Stimulated activated CD8-positive, alpha-beta memory T cell treated with anti-CD3 and anti-CD28 coated beads, Interleukin-12 subunit alpha, Interleukin-12 subunit beta, amount 100 ng/mL, for 1 hour (primary cell): ENCODE measurements at regions not wholly inside any gene's neighbourhood (a gene's known extent, or its start where the extent isn't known, plus 50 kb on each side); places are given as distances from the start of the nearest gene placed in this dataset.
"Not testable (repeated sequence)": the region's sequence is repeated elsewhere in the genome, so short reads cannot be mapped to it uniquely, and the experiment has no call there.

Experiments used
- DNase-seq: peaks from one replicate; pipeline ENCODE4 v3.0.0-alpha.2; 2020; ENCODE audit warnings: low read depth

DNA sequence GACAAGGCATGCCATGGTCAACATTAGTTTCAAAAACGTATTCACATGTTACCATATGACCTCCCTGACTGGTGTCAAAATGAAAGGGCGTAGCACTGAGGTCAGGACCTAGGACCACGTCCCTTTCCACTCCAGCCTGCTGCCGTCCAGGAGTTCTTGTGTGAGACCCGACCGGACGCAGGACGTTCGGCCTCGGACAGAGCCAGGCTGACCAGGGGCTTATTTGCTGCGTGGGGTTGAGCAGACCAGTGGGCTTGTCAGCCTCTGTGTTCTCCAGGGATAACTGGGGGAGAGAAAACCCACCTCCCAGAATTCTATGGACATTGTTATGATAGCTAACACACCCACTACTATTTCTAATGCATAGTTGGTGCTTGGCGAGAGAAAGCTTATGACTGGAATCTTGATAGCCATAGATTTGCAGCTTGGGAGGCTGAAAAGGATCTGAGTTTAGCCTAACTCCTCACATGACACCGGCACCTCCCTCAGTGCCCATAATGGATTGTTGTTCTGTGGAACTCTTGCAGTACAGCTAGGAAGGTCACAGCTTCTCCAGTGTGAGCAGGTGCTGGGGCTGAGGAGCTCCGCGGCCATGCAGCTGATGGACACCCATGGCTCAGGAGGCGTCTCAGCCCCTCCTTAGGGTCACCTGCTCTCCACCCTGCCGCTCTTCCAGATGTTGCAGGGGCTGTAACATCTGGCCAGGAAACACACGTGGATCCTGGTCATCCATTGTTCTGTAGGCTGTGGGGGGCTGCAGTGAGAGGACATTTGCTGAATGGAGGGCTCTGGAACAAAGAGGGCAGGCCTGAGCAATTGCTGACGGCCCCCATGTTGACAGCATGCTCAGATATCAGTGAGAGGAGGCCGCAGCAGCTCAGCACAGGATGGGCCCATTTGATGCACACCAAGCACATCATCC is 368.4 kb downstream of the IRX2 start:
- DNase-seq = no peak

- no peak for DNase-seq
Measured at GRCh38 chr5:2381861-2382260, 369.6 kb downstream of the IRX2 start.

DNA sequence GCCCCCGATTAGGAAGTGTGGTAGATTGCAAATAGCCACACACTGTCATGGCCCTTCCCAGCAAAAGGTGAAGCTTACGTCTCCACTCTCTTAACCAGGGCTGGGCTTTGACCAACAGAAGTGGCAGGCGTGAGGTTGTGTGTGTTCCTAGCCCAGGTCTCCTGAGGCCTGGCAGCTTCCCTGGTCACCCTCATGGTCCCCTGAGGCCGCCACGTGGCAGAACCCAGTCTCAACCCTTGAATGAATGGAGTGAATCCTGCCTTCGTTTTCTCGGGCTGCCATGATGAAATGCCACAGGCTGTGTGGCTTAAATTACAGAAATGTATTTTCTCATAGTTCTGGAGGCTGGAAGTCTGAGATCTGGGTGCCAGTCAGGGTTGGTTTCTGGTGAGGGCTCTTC is 370.4 kb downstream of the IRX2 start:
- no peak for DNase-seq

DNA sequence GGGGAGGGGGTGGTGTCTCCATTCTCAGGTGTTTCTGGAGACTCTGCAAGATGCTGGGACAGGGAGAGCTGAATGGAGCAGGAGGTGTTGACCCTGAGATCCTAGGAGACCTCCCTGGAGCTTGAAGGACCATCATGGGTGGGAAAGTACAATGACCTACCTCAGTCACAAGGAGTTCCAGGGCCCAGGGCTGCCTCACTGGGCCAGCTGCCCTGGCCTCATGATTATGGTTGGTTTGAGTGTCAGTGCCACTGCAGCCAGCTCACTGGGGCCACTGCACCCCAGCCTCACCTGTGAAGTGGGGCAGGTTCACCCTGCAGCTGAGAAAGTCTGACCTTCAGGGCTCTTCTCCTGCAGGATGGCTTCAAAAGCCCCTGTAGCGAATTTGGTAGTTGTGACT is 372.5 kb downstream of the IRX2 start:
- DNase-seq = no peak

GRCh38 chr5:2378108-2378507 is 373.4 kb downstream of the IRX2 start:
- DNase-seq = no peak

DNA sequence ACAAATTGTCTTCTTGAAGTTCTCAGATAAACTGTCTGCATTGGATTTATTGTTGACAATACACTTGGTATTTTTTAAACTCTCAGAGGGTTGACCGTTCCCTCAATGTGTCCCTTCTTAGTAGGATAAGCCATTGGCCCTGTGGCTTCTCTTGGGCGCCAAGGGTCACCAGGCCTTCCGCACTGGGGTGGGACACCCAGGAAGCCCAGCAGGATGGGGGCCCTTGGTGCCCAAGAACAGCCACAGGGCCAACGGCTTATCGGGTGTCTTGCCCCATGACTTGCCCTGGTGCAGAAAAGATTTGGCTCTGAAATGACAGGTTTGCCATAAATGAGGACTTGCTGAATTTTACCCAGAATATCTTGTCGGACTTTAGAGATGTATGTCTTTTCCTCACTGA is 375.0 kb downstream of the IRX2 start:
- DNase-seq = no peak

- no peak for DNase-seq
Measured at GRCh38 chr5:2375757-2376250, 375.7 kb downstream of the IRX2 start.

- DNase-seq = no peak
Measured at GRCh38 chr5:2375291-2375690, 376.2 kb downstream of the IRX2 start.

GRCh38 chr5:2374703-2375102 is 376.8 kb downstream of the IRX2 start:
- DNase-seq = no peak

DNA sequence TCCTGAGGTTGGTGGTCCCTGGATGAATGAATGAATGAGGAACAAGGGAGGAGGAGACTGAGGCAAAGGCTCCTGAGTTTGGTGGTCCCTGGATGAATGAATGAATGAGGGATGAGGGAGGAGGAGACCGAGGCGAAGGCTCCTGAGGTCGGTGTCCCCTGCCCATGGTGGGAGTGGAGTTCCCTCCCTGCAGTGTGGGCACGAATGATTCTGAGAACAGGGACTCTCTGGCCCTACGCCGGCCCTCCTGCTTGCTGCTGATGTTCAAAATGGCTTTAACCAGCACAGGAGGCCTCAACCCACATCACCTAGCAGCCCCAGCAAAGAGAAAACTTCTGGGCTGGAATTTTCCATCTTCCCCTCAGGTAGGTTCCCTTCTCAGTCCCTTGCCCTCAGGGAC is 377.8 kb downstream of the IRX2 start:
- no peak for DNase-seq

DNA sequence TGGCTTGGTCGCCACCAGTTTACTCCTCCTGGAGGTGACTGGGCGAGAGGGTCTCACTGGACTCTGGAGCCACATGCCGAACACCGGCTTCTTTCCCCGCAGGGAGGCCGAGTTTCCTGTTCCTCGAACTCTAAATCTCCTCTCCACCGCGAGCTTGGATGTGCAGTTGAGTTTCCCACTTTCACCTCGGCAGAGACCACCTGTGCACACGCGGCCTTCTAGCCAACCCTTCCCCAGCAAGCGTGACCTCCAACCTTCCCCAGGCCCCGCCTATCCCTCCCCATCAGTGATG is 380.1 kb downstream of the IRX2 start:
- no peak for DNase-seq

DNA sequence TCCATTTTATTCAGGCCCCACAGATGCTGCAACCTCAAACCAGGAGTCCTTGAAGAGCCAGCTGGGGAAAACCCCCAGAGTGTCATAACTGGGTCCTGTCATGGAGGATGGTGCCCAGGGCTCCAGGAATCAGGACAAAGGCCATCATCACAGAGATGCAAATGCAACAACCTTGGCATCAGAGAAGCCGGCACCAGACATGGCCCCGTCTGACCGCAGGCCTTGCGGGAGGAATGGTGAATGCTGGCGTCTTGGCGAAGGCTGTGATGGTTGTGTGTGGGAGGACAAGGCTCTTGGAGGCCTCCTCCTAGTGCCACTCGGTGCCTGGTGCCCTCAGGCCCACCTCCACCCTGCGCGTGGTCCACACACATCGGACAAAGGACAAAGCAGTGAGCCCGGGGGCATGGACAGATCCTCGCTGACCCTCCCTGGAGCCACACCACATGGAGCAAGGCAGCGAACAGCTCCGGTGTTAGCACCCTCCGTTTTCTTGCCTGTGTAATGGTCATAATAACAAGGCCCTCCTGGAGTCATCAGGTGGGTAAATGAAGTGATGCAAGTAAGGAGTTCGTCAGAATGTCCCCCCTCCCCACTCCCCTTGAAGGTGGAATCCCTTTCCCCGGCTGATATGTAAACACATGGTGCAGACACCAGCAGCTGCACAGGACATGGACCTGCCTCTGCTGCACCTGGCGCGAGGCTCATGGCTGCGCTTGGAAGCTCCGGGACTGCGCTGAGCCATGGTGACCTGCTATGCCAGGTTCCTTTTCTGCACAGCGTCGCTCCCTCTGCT is 380.7 kb downstream of the IRX2 start:
- DNase-seq = no peak

DNA sequence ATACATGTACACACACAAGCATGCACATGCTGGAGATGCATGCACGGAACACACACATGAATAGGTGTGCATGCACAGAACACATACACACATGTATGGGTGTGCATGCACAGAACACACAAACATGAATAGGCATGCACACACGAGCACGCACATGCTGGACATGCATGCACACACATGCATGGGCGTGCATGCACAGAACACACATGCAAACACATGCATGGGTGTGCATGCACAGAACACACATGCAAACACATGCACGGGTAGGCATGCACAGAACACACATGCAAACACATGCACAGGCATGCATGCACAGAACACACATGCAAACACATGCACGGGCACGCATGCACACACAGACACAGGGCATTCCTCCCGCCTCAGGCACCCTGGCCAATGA is 382.3 kb downstream of the IRX2 start:
- DNase-seq = no peak

DNA sequence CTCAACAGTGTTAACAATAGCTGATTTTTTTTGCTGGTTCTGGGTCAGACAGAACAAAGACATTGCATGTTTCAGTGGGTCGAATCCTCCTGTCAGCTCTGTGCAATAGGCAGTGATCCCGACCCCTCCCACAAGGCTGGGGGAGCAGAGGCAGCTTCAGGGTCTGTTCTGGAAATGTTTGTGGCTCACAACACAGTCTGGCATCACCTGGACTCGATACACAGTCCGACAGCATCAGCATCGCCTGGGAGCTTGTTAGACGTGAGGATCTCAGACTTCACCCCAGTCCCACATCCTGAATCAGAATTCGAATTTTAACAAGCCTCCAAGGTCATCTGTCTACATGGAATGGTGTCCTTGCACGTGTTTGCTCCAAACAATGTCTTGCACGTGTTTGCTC is 384.7 kb downstream of the IRX2 start:
- DNase-seq = no peak

- no peak for DNase-seq
Measured at GRCh38 chr5:2357309-2357708, 394.2 kb downstream of the IRX2 start.

GRCh38 chr5:2355859-2356258 is 395.6 kb downstream of the IRX2 start:
- DNase-seq = no peak

DNA sequence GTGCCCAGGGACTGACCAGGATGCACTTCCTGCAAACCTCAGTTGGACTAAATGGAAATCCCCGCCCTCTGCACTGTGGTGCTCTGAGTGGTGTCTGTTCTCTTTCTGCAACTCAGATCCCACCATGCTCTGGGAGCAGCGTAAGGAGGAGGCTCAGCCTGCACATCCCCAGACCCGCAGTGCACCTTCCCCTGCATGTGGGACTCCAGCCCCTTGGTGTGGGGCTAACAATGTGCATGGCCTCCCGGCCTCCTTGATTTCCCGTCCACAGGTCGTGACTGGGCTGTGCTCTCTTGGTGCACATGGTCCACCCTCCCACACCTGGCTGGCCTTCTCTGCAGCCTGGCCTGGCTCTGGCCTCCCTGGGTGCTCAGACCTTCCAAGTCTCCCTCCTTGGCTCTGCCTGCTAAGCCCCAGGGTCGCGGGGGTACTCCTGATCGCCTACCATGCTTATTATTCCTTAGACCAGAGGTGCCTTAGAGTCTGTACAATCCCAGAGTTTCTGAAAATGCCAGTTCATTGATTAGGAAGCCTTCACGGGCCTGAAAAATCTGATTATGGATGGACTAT is 397.5 kb downstream of the IRX2 start:
- DNase-seq = no peak

- no peak for DNase-seq
Measured at GRCh38 chr5:2353211-2353610, 398.3 kb downstream of the IRX2 start.

GRCh38 chr5:2352101-2352861 is 399.2 kb downstream of the IRX2 start:
- DNase-seq = no peak

DNA sequence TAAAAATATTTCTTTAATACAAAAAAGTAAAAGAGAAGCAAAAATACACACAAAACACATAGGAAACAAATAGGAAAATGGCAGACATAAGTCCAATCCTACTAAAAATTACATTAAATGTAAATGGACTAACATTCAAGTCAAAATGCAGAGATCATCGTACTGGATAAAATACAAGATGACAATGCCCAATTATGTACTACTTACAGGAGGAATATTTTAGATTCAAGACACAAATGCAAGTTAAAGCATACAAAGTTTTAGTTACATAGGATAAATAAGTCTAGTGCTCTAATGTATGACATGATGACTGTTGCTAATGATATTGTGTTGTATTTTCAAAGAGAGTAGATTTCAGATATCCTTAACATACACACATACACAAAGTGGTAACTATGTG is 401.7 kb downstream of the IRX2 start:
- DNase-seq = not testable (repeated sequence)

GRCh38 chr5:2338686-2339085 is 412.8 kb downstream of the IRX2 start:
- DNase-seq = no peak
